ENCODE measurements at regions not wholly inside any gene's neighbourhood (a gene's known extent, or its start where the extent isn't known, plus 50 kb on each side); places are given as distances from the start of the nearest gene placed in this dataset.
"Not testable (repeated sequence)": the region's sequence is repeated elsewhere in the genome, so short reads cannot be mapped to it uniquely, and the experiment has no call there.

DNA sequence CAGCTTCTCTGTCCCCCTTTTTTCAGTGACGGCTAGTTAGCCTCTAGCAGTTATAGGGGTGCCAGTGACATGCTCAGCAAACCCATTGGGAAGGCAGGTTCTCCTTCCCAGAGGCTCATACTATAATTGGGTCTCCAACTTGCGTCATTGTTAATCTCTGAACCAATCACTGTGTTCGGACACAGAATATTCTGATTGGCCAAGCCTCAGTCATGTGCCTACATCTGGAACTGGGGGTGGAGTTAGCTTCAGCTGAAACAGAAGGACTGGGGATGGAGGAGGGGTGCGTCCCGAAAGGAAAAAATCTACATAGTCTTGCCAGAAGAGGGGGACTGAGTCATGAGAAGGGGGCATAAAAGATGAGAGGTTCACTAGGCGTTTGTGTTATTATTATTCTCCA lies 165.6 kb downstream of the SUDS3 start:
- intact Hi-C loops (cut with DNase I): no loop called here
- DNase-seq (no peak), ATAC-seq (no peak)
- no peaks in the 10 kb centered on the region for H3K27me3 ChIP-seq
- no peaks in the 10 kb centered on the region for H3K9me3 ChIP-seq
- H3K27ac ChIP-seq: no peak overlapping the region
- TF ChIP-seq, protein P1, sequence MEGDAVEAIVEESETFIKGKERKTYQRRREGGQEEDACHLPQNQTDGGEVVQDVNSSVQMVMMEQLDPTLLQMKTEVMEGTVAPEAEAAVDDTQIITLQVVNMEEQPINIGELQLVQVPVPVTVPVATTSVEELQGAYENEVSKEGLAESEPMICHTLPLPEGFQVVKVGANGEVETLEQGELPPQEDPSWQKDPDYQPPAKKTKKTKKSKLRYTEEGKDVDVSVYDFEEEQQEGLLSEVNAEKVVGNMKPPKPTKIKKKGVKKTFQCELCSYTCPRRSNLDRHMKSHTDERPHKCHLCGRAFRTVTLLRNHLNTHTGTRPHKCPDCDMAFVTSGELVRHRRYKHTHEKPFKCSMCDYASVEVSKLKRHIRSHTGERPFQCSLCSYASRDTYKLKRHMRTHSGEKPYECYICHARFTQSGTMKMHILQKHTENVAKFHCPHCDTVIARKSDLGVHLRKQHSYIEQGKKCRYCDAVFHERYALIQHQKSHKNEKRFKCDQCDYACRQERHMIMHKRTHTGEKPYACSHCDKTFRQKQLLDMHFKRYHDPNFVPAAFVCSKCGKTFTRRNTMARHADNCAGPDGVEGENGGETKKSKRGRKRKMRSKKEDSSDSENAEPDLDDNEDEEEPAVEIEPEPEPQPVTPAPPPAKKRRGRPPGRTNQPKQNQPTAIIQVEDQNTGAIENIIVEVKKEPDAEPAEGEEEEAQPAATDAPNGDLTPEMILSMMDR (IDR thresholded peaks at IDR 0.05): no peak
- no peaks in the 10 kb centered on the region for H3K4me1 ChIP-seq
- no peak overlapping the region for H3K4me3 ChIP-seq
- H3K36me3 ChIP-seq: no peaks in the 10 kb centered on the region

DNA sequence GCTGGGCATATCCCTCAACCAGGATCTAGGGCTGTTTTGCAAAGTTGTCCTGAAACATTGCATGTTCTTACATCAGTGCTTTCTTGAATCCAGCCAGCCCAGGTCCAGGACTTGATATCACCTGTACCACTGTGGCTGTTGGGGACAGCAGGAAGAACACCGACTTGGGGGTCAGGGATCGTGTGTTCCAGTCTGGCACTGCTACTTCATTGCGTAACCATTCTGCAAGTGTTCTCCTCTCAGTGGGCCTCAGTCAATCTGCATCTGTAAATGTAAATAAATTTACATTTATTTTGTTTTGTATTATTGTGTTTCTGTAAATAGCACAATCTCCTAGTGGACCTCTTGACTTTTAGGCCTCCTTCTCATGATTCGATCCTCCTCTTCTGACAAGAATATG lies 167.3 kb downstream of the SUDS3 start:
- ATAC-seq: no peak
- TF ChIP-seq, protein P1 (IDR thresholded peaks at IDR 0.05): no peak

DNA sequence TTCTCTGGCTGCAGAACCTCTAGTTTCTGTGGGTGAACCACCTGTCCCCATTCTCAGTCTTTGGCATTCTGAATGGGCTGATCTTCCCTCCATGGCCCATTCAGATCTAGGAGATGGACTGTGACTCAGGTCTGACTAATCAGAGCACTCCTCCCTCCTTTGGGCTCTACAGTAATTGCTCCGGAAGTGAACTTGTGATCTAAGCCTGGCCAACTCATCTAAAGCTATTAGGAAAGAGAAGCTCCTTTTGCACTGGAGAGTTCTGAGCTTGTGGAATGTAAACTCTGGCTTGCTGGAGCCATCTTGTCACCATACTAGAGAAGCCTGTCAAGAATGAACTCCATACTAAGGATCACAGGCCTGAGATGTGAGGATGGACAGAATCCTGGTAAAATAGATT lies 168.2 kb downstream of the SUDS3 start:
- ATAC-seq (no peak), DNase-seq (no peak)
- Histone ChIP-seq H3K36me3 (no peaks in the 10 kb centered on the region), H3K9me3 (peaks cover 0 to 5% of the 10 kb centered on the region in 2 donors), H3K4me3 (no peak overlapping the region), H3K27ac (no peak overlapping the region), H3K4me1 (no peaks in the 10 kb centered on the region), H3K27me3 (no peaks in the 10 kb centered on the region)
- TF ChIP-seq, protein P1 (IDR thresholded peaks at IDR 0.05): no peak
- intact Hi-C loops (cut with DNase I): no loop called here

More for the DNA sequence above, 167.3 kb downstream of the SUDS3 start:
- intact Hi-C loops (cut with DNase I): no loop called here
- Histone ChIP-seq H3K27ac (no peak overlapping the region), H3K9me3 (peaks cover 0 to 5% of the 10 kb centered on the region in 2 donors), H3K4me3 (no peak overlapping the region), H3K36me3 (no peaks in the 10 kb centered on the region), H3K4me1 (no peaks in the 10 kb centered on the region), H3K27me3 (no peaks in the 10 kb centered on the region)
- DNase-seq: no peak

DNA sequence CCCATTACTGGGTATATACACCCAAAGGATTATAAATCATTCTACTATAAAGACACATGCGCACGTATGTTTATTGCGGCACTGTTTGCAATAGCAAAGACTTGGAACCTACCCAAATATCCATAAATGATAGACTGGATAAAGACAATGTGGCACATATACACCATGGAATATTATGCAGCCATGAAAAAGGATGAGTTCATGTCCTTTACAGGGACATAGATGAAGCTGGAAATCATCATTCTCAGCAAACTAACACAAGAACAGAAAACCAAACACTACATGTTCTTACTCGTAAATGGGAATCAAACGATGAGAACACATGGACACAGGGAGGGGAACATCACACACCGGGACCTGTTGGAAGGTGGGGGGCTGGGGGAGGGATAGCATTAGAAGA lies 171.3 kb downstream of the SUDS3 start:
- H3K4me3 ChIP-seq; H3K27me3 ChIP-seq; H3K4me1 ChIP-seq; intact Hi-C loops (cut with DNase I); ATAC-seq; H3K27ac ChIP-seq; DNase-seq; H3K36me3 ChIP-seq; H3K9me3 ChIP-seq: not testable (repeated sequence)

DNA sequence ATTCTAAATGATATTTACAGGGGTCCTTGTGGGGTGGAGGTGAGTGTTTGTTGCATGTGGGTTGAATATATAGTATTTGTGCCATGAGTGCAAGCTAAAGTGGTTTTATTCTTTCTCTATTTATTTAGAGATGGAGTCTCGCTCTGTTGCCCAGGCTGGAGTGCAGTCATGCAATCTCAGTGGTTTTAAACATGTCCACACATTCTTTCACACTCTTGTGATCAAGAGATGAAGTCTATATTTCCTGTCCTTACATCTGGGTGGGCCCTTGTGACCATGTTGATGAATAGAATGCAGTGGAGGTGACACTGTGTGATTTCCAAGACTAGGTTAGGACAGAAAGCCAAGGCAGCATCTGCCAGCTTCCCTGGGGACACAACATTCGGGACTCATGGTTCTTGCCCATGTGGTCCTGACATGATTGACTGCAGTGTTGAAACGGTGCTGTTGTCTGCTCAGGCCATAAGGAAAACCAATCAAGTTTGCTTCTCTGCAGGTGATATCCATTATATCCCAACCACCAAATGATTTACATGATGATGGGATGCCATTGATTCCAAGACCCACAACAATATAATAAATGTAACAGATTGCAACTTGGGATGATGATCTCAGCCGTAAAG lies 172.6 kb downstream of the SUDS3 start:
- no peak for DNase-seq
- intact Hi-C loops (cut with DNase I): no loop called here
- H3K4me1 ChIP-seq: no peaks in the 10 kb centered on the region
- no peak for ATAC-seq
- no peaks in the 10 kb centered on the region for H3K27me3 ChIP-seq
- no peaks in the 10 kb centered on the region for H3K36me3 ChIP-seq
- H3K27ac ChIP-seq: no peak overlapping the region
- H3K4me3 ChIP-seq: no peak overlapping the region
- H3K9me3 ChIP-seq: peaks cover 0 to 5% of the 10 kb centered on the region in 2 donors
- TF ChIP-seq, protein P1 (IDR thresholded peaks at IDR 0.05): no peak

DNA sequence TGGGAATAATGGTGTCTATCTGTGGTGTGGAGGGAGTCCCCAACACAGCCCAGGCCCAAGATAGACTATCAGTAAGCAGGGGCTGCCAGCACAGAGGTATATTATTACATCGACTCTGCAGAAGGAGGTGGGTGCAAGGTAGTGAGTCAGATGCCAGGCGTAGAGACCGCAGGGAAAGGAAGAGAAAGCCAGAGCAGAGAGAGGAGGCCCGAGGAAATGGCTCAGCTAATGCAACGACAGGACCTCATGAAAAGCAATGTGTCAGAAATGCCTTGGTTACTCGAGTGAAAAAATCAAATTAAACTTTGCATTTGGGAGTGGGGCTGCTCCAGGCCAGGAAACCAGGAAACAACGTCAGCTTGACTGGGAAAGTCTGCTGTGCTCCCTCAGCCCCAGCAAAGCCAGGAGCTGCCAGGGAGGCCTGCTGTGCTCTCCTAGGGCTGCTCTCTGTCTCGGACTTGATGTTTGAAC lies 173.2 kb downstream of the SUDS3 start:
- DNase-seq: no peak
- no peaks in the 10 kb centered on the region for H3K4me1 ChIP-seq

More for the DNA sequence above, 173.2 kb downstream of the SUDS3 start:
- TF ChIP-seq, protein P1 (IDR thresholded peaks at IDR 0.05): no peak
- H3K27me3 ChIP-seq: no peaks in the 10 kb centered on the region
- intact Hi-C loops (cut with DNase I): no loop called here
- ATAC-seq: no peak
- no peak overlapping the region for H3K4me3 ChIP-seq
- H3K27ac ChIP-seq: no peak overlapping the region
- H3K9me3 ChIP-seq: peaks cover 0 to 5% of the 10 kb centered on the region in 2 donors
- H3K36me3 ChIP-seq: no peaks in the 10 kb centered on the region

Measured in left lung (tissue), 4 donors.